ENCODE measurements at regions not wholly inside any gene's neighbourhood (a gene's known extent, or its start where the extent isn't known, plus 50 kb on each side); places are given as distances from the start of the nearest gene placed in this dataset.
"Not testable (repeated sequence)": the region's sequence is repeated elsewhere in the genome, so short reads cannot be mapped to it uniquely, and the experiment has no call there.

GRCh38 chr9:104235347-104236120 lies 141.4 kb downstream of the SMC2 start:
- not testable (repeated sequence) for TF ChIP-seq CTCF, EP300, POLR2A (IDR thresholded peaks at IDR 0.05)

Data from upper lobe of left lung (tissue), 4 donors.